PFSK-1 (cell line): ENCODE measurements at regions not wholly inside any gene's neighbourhood (a gene's known extent, or its start where the extent isn't known, plus 50 kb on each side); places are given as distances from the start of the nearest gene placed in this dataset.

ENCODE experiments used
- FOXP2 ChIP-seq: optimal IDR thresholded peaks from 2 replicates; pipeline ENCODE3; 2011; ENCODE audit warnings: borderline replicate concordance, control low read depth, inconsistent platforms; ENCODE audit not compliant: insufficient read depth; ENCODE audit errors: extremely low read length, extremely low read depth
- POLR2AphosphoS5 ChIP-seq: IDR thresholded peaks from 2 replicates; pipeline ENCODE4 v1.6.1; 2012; ENCODE audit warnings: low read depth, mild to moderate bottlenecking, control low read depth, low read length, moderate library complexity
- REST ChIP-seq, 2 experiments: IDR thresholded peaks; 2 replicates each; pipeline versions ENCODE4 v1.6.1 to v1.8.0; 2011 to 2012; ENCODE audit warnings: low read depth in 2 of 2, low read length in 2 of 2, control low read depth in 1 of 2, inconsistent platforms in 1 of 2, mild to moderate bottlenecking in 1 of 2, moderate library complexity in 1 of 2; ENCODE audit not compliant: insufficient read depth in 1 of 2
- SIN3A ChIP-seq: IDR thresholded peaks from 2 replicates; pipeline ENCODE4 v1.6.1; 2012; ENCODE audit warnings: mild to moderate bottlenecking, low read length, moderate library complexity, borderline replicate concordance; ENCODE audit not compliant: insufficient read depth
- TAF1 ChIP-seq: IDR thresholded peaks from 2 replicates; pipeline ENCODE4 v1.6.1; 2012; ENCODE audit warnings: low read length, control low read depth, borderline replicate concordance; ENCODE audit not compliant: insufficient read depth

- TF ChIP-seq TAF1 (no peak), POLR2AphosphoS5 (no peak), SIN3A (no peak), REST (IDR thresholded peaks at IDR 0.05; ENCODE audit: insufficient read depth in 1 of 2, low read depth in 2 of 2, low read length in 2 of 2) (no peak), FOXP2 (no peak)
Measured at GRCh38 chr12:88957358-88957757, 377.1 kb upstream of the KITLG start.
